GM12891 (cell line): ENCODE measurements at regions not wholly inside any gene's neighbourhood (a gene's known extent, or its start where the extent isn't known, plus 50 kb on each side); places are given as distances from the start of the nearest gene placed in this dataset.
A peak's percentile ranks its signal among the peaks of the same experiment; 100 is the strongest.

Experiments
- DNase-seq: peaks from one replicate; pipeline ENCODE4 v3.0.0; 2011; ENCODE audit warnings: low spot score; ENCODE audit not compliant: insufficient read length
- FAIRE-seq: peaks from 2 replicates; lab custom pipeline; 2011; peaks lifted over from hg19 to GRCh38; lab: Jason Lieb, UNC
- PAX5 ChIP-seq: IDR thresholded peaks from 2 replicates; pipeline ENCODE4 v1.6.1; 2011; ENCODE audit warnings: low read length, moderate library complexity, mild to moderate bottlenecking; ENCODE audit not compliant: insufficient read depth, severe bottlenecking
- POLR2A ChIP-seq: IDR thresholded peaks from 2 replicates; pipeline ENCODE4 v1.6.1; 2011; ENCODE audit warnings: low read depth, low read length, control low read depth
- POLR2AphosphoS5 ChIP-seq: IDR thresholded peaks from 2 replicates; pipeline ENCODE4 v1.6.1; 2011; ENCODE audit warnings: low read depth, low read length, control low read depth
- POU2F2 ChIP-seq: IDR thresholded peaks from 2 replicates; pipeline ENCODE4 v1.6.1; 2011; ENCODE audit warnings: low read depth, mild to moderate bottlenecking, control low read depth, low read length, moderate library complexity
- SPI1 ChIP-seq: IDR thresholded peaks from 2 replicates; pipeline ENCODE4 v1.6.1; 2011; ENCODE audit warnings: low read depth, low read length, control low read depth
- TAF1 ChIP-seq: IDR thresholded peaks from 2 replicates; pipeline ENCODE4 v1.6.1; 2011; ENCODE audit warnings: low read depth, low read length, control low read depth

DNA sequence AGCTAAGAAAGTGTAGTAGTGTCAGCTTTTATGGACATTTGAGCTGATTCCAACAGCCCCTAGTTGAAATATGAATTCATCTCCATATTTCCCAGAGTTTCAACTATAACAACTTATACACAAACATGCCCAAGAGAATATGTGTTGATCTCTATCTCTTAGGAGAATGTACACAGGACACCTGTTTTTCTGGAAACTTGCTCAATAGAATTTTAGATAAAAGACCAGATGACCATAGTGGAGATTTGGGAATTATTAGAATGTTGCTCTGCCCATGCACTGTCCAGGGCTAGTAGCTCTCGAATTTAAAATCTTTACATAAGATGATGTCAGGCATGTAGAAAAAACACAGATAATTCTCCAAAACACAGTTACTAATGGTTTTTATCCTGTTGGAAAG lies 162.3 kb upstream of the VRK2 start:
- no peak for FAIRE-seq
- TF ChIP-seq POLR2AphosphoS5 (no peak), PAX5 (no peak), TAF1 (no peak), POU2F2 (no peak), SPI1 (no peak), POLR2A (no peak)
- no peak for DNase-seq

GRCh38 chr2:57885742-57886141 lies 160.9 kb upstream of the VRK2 start:
- no peak for TF ChIP-seq SPI1
- TF ChIP-seq PAX5, result no peak
- no peak for TF ChIP-seq POU2F2
- TF ChIP-seq TAF1, result no peak
- no peak for TF ChIP-seq POLR2A
- TF ChIP-seq POLR2AphosphoS5, result no peak
- FAIRE-seq (no peak), DNase-seq (no peak)

GRCh38 chr2:57886161-57886786 lies 160.3 kb upstream of the VRK2 start:
- FAIRE-seq, result no peak
- no peak for TF ChIP-seq TAF1
- TF ChIP-seq POLR2A, result no peak
- TF ChIP-seq PAX5, result no peak
- TF ChIP-seq POU2F2, result no peak
- no peak for TF ChIP-seq SPI1
- TF ChIP-seq POLR2AphosphoS5, result no peak
- no peak for DNase-seq

DNA sequence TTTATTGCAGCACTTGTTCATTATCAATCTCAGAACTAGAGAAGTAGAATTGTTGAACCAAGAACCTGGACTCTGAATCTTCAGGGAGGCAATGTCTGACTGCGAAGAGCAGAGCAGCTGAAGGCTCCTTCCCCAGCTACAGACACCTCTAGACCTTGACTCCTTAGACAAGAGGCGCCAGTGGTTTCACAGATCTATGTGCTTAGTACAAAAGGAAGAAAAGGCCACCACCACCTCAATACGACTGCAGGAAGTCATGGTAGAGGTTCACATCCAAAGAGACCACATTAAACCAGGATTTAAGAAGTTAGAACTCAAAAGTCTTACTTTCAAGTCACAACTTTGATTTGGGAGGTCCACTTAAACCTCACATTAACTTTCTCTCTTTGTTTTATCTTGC lies 158.1 kb upstream of the VRK2 start:
- no peak for DNase-seq
- TF ChIP-seq POLR2AphosphoS5, result no peak
- TF ChIP-seq TAF1, result no peak
- no peak for TF ChIP-seq POLR2A
- TF ChIP-seq SPI1, result no peak
- FAIRE-seq, result no peak

DNA sequence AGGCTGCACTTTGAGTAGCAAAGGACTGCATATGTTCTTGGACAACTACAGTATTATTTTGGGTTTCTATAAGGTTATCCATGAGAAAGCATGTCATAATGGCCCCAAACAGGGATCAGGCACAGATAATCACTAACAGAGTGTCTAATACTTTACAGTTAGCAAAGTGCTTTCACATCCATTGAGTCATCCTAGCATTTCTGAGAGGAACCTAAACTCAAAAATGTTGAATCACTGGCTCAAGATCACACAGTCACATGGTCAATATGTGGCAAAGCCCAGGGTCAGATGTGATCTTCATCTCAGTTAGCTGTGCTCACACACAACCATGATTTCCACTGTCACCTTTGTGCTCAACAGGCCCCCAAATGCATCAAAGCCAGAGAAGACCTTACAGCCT lies 156.1 kb upstream of the VRK2 start:
- no peak for FAIRE-seq
- TF ChIP-seq POLR2A (no peak), SPI1 (peak; percentile 41)
- no peak for DNase-seq

DNA sequence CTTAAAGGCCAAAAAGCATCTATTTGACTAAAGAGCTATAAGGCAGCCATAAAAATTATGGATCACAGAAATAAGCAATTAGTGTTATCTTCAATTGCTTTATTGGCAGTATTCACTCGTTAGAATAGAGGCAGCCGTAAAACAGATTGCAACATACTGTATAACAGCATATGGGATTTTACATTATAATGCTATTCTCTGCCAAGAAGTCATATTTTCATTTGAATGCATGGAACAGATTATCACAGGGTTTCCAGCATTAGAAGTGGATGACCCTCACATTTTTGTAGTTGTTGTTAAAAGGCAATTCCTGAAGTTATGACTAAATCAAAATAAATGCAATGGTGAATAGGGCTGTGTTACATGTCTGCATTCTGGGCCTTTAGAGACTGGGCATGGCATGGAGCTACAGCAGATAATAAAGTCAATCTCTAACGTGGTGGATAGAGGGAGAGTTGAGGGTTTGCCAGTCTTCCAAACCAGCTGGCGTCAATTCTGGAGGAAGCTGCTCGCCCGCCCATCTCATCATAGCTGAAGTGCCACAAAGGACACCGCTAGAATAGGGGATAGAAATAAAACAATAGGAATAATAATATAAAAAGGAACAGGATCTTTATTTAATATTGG lies 155.4 kb upstream of the VRK2 start:
- no peak for FAIRE-seq
- no peak for DNase-seq
- TF ChIP-seq TAF1 (no peak), PAX5 (no peak), SPI1 (no peak), POLR2AphosphoS5 (no peak), POU2F2 (no peak), POLR2A (no peak)

GRCh38 chr2:57892920-57893319 lies 153.7 kb upstream of the VRK2 start:
- DNase-seq (no peak), FAIRE-seq (peak; percentile 84)
- TF ChIP-seq SPI1 (0 out of 2 replicates have a peak, but pooled peaks have one; percentile 3), POU2F2 (no peak)

DNA sequence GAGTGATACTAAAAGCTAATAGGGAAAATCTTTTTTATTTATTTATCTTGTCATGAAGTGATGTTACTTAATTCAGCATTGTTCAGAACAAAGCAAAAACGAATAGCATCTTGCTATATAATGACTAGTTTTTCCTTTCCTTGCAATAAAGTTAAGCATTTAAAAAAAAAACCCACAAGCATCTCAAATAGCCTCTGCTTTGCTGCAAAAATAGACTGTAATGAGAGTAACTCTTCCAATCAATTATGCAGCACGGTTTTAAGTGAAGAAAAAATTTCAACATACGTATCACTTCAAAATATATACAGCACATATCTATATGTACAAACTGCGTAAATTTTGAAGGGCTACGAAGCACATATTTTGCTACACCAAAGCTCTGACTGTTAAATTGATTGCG lies 153.3 kb upstream of the VRK2 start:
- FAIRE-seq, result no peak
- DNase-seq, result no peak
- TF ChIP-seq PAX5 (no peak), TAF1 (no peak), POU2F2 (no peak), POLR2AphosphoS5 (no peak), POLR2A (no peak), SPI1 (no peak)

DNA sequence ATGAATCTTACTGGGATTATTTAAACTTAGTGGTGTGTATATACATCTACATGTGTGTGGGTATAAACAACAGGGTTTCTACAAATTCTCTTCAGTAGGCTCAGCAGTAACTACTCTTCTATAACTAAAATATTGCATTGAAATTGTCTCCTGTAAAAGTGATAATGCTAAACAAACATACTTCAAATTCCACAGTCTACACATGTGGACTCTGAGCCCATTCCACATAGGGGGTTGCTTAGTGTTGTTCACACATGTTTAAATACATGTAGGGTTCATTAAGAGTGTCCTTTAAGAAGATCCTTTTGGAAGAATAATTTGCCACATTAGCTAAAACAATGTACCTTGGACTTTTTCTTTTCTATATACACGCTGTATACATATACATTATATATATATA lies 152.8 kb upstream of the VRK2 start:
- no peak for DNase-seq
- TF ChIP-seq POU2F2, result no peak
- TF ChIP-seq SPI1, result no peak
- no peak for TF ChIP-seq POLR2A
- TF ChIP-seq POLR2AphosphoS5, result no peak
- no peak for TF ChIP-seq PAX5
- no peak for TF ChIP-seq TAF1
- no peak for FAIRE-seq

GRCh38 chr2:57894381-57894780 lies 152.2 kb upstream of the VRK2 start:
- FAIRE-seq (no peak), DNase-seq (no peak)
- TF ChIP-seq SPI1 (no peak), POLR2A (no peak), POLR2AphosphoS5 (no peak), PAX5 (no peak), POU2F2 (no peak), TAF1 (no peak)
